Calu3 (cell line): ENCODE measurements at regions not wholly inside any gene's neighbourhood (a gene's known extent, or its start where the extent isn't known, plus 50 kb on each side); places are given as distances from the start of the nearest gene placed in this dataset.

Experiments
- BruUV-seq: library from RNA; stranded (reverse); fragments of 400-500 nt; replicated peaks from 2 replicates; lab custom pipeline; 2021; lab: Mats Ljungman, UMichigan
- CTCF ChIA-PET: fragments of 300-600 bp; sonication (Branson Sonifier 250); formaldehyde crosslinking; loops from one replicate; lab custom pipeline; 2022; ENCODE audit warnings: antibody characterized with exemption; lab: Charles Lee
- DNase-seq: peaks from one replicate; pipeline ENCODE4 v3.0.0; 2022
- H3K27ac Mint-ChIP-seq: one replicate; pipeline ENCODE4 v1.8.0; 2022; ENCODE audit warnings: mixed read lengths; ENCODE audit not compliant: unreplicated experiment
- H3K27me3 Mint-ChIP-seq: one replicate; pipeline ENCODE4 v1.8.0; 2022; ENCODE audit warnings: mixed read lengths; ENCODE audit not compliant: unreplicated experiment
- H3K36me3 Mint-ChIP-seq: one replicate; pipeline ENCODE4 v1.8.0; 2022; ENCODE audit warnings: mild to moderate bottlenecking, moderate library complexity, mixed read lengths; ENCODE audit not compliant: insufficient read depth, unreplicated experiment
- H3K4me1 Mint-ChIP-seq: one replicate; pipeline ENCODE4 v1.8.0; 2022; ENCODE audit warnings: mild to moderate bottlenecking, low read depth, mixed read lengths; ENCODE audit not compliant: unreplicated experiment
- H3K4me3 Mint-ChIP-seq: one replicate; pipeline ENCODE4 v1.8.0; 2022; ENCODE audit warnings: mild to moderate bottlenecking, low read depth, moderate library complexity, mixed read lengths; ENCODE audit not compliant: unreplicated experiment
- H3K9me3 Mint-ChIP-seq: one replicate; pipeline ENCODE4 v1.8.0; 2022; ENCODE audit warnings: low read depth, mixed read lengths; ENCODE audit not compliant: unreplicated experiment
- CTCF ChIP-seq: fragments of 200-600 bp; IDR thresholded peaks from one replicate; pipeline ENCODE4 v1.8.0; 2022; ENCODE audit warnings: antibody characterized with exemption; ENCODE audit not compliant: unreplicated experiment
- intact Hi-C: fragments of 100-400 bp; cut with micrococcal nuclease; formaldehyde crosslinking; loops from one replicate; pipeline ENCODE4 v1.10.0; 2022; ENCODE audit not compliant: unreplicated experiment

- TF ChIP-seq CTCF: no peak
- intact Hi-C loops: no loop called here
- Mint-ChIP-seq H3K27me3 (peaks cover 44% of the 10 kb centered on the region), H3K4me1 (no peaks in the 10 kb centered on the region), H3K36me3 (no peaks in the 10 kb centered on the region), H3K9me3 (no peaks in the 10 kb centered on the region), H3K4me3 (no peak overlapping the region), H3K27ac (no peak overlapping the region)
- BruUV-seq: no TSS peak
- CTCF ChIA-PET: no interaction called here
- no peak for DNase-seq
These were observed 74.0 kb upstream of the NEK6 start for GRCh38 chr9:124183772-124184171.

GRCh38 chr9:124185413-124185812 lies 72.3 kb upstream of the NEK6 start:
- intact Hi-C loops: no loop called here
- no peaks in the 10 kb centered on the region for H3K9me3 Mint-ChIP-seq
- CTCF ChIA-PET: no interaction called here

GRCh38 chr9:124187311-124187710 lies 70.4 kb upstream of the NEK6 start:
- Mint-ChIP-seq H3K4me1 (no peaks in the 10 kb centered on the region), H3K9me3 (no peaks in the 10 kb centered on the region), H3K27me3 (peaks cover 34% of the 10 kb centered on the region), H3K27ac (no peak overlapping the region), H3K4me3 (no peak overlapping the region), H3K36me3 (no peaks in the 10 kb centered on the region)
- no peak for DNase-seq
- no peak for TF ChIP-seq CTCF
- CTCF ChIA-PET: no interaction called here
- no TSS peak for BruUV-seq
- intact Hi-C loops: no loop called here

More at GRCh38 chr9:124185413-124185812, 72.3 kb upstream of the NEK6 start:
- H3K27me3 Mint-ChIP-seq: peaks cover 41% of the 10 kb centered on the region
- H3K4me3 Mint-ChIP-seq: no peak overlapping the region
- no peaks in the 10 kb centered on the region for H3K36me3 Mint-ChIP-seq
- no TSS peak for BruUV-seq
- no peaks in the 10 kb centered on the region for H3K4me1 Mint-ChIP-seq
- no peak overlapping the region for H3K27ac Mint-ChIP-seq
- no peak for TF ChIP-seq CTCF
- DNase-seq: no peak

GRCh38 chr9:124188331-124189110 lies 69.2 kb upstream of the NEK6 start:
- TF ChIP-seq CTCF: no peak
- Mint-ChIP-seq H3K9me3 (no peaks in the 10 kb centered on the region), H3K36me3 (no peaks in the 10 kb centered on the region), H3K4me3 (no peak overlapping the region), H3K27ac (no peak overlapping the region), H3K27me3 (peaks cover 34% of the 10 kb centered on the region), H3K4me1 (no peaks in the 10 kb centered on the region)
- CTCF ChIA-PET: no interaction called here
- no TSS peak for BruUV-seq
- no peak for DNase-seq
- intact Hi-C loops: no loop called here
